HL-60 (cell line): ENCODE measurements at regions not wholly inside any gene's neighbourhood (a gene's known extent, or its start where the extent isn't known, plus 50 kb on each side); places are given as distances from the start of the nearest gene placed in this dataset.

ENCODE experiments used
- CTCF ChIP-seq: IDR thresholded peaks from one replicate; pipeline ENCODE4 v1.5.1; 2011; ENCODE audit warnings: low read length, control low read depth, inconsistent platforms; ENCODE audit not compliant: insufficient read depth
- GABPA ChIP-seq: IDR thresholded peaks from 2 replicates; pipeline ENCODE4 v1.6.1; 2012; ENCODE audit warnings: low read depth
- POLR2AphosphoS5 ChIP-seq: IDR thresholded peaks from 2 replicates; pipeline ENCODE4 v1.6.1; 2012; ENCODE audit warnings: low read depth
- REST ChIP-seq: IDR thresholded peaks from 2 replicates; pipeline ENCODE4 v1.6.1; 2012; ENCODE audit warnings: low read depth; ENCODE audit not compliant: insufficient replicate concordance

- TF ChIP-seq CTCF (no peak), REST (no peak), GABPA (no peak), POLR2AphosphoS5 (no peak)
These were observed 229.7 kb upstream of the SLC35G4 start for GRCh38 chr18:11379660-11380059.
